ENCODE measurements at regions not wholly inside any gene's neighbourhood (a gene's known extent, or its start where the extent isn't known, plus 50 kb on each side); places are given as distances from the start of the nearest gene placed in this dataset.

- Histone ChIP-seq H3K9me3 (ENCODE audit: control insufficient read depth in 1 of 2, insufficient read depth in 1 of 2, low read length in 2 of 2) (peaks cover 0 to 3% of the 10 kb centered on the region in 2 experiments), H3K36me3 (ENCODE audit: insufficient read depth, low read length) (no peaks in the 10 kb centered on the region), H3K27me3 (ENCODE audit: control insufficient read depth in 1 of 2, insufficient read depth in 2 of 2, low read length in 2 of 2) (no peaks in the 10 kb centered on the region), H3K4me3 (ENCODE audit: low read length) (no peak overlapping the region), H3K4me1 (ENCODE audit: insufficient read depth, low read length) (no peaks in the 10 kb centered on the region), H3K27ac (ENCODE audit: low read depth in 1 of 2, low read length in 2 of 2) (no peak overlapping the region)
- POLR2A ChIA-PET = no interaction called here
- intact Hi-C loops (cut with DNase I, micrococcal nuclease) = no loop called here
- no peak overlapping the region for H3K4me3 Mint-ChIP-seq
- ATAC-seq (ENCODE audit: poor library complexity) (no peak), DNase-seq (no peak)
- CTCF ChIA-PET = no interaction called here
- peaks cover 4% of the 10 kb centered on the region for H3K9me3 Mint-ChIP-seq
- H3K4me1 Mint-ChIP-seq (ENCODE audit: low read depth) = no peaks in the 10 kb centered on the region
- TF ChIP-seq CTCF (IDR thresholded peaks at IDR 0.05) = no peak
- no peaks in the 10 kb centered on the region for H3K36me3 Mint-ChIP-seq (ENCODE audit: low read depth)
- H3K27me3 Mint-ChIP-seq = no peaks in the 10 kb centered on the region
- H3K27ac Mint-ChIP-seq = no peak overlapping the region
These were observed 429.9 kb downstream of the ADGRL2 start for GRCh38 chr1:82230667-82231066.

- Mint-ChIP-seq H3K4me1 (ENCODE audit: low read depth) (no peaks in the 10 kb centered on the region), H3K27ac (no peak overlapping the region), H3K36me3 (ENCODE audit: low read depth) (no peaks in the 10 kb centered on the region), H3K27me3 (no peaks in the 10 kb centered on the region), H3K4me3 (no peak overlapping the region), H3K9me3 (peaks cover 3% of the 10 kb centered on the region)
- H3K36me3 ChIP-seq (ENCODE audit: insufficient read depth, low read length) = no peaks in the 10 kb centered on the region
- intact Hi-C loops (cut with DNase I, micrococcal nuclease) = no loop called here
- ChIA-PET CTCF (no interaction called here), POLR2A (no interaction called here)
- no peaks in the 10 kb centered on the region for H3K9me3 ChIP-seq (ENCODE audit: control insufficient read depth in 1 of 2, insufficient read depth in 1 of 2, low read length in 2 of 2)
- no peak for ATAC-seq (ENCODE audit: poor library complexity)
- no peaks in the 10 kb centered on the region for H3K4me1 ChIP-seq (ENCODE audit: insufficient read depth, low read length)
- no peak overlapping the region for H3K4me3 ChIP-seq (ENCODE audit: low read length)
- no peak overlapping the region for H3K27ac ChIP-seq (ENCODE audit: low read depth in 1 of 2, low read length in 2 of 2)
- TF ChIP-seq CTCF (IDR thresholded peaks at IDR 0.05) = no peak
- no peak for DNase-seq
- no peaks in the 10 kb centered on the region for H3K27me3 ChIP-seq (ENCODE audit: control insufficient read depth in 1 of 2, insufficient read depth in 2 of 2, low read length in 2 of 2)
These were observed 426.8 kb downstream of the ADGRL2 start for GRCh38 chr1:82227306-82228095.

- H3K27me3 ChIP-seq (ENCODE audit: control insufficient read depth in 1 of 2, insufficient read depth in 2 of 2, low read length in 2 of 2) = no peaks in the 10 kb centered on the region
- no peaks in the 10 kb centered on the region for H3K27me3 Mint-ChIP-seq
- peaks cover 3% of the 10 kb centered on the region for H3K9me3 Mint-ChIP-seq
- intact Hi-C loops (cut with DNase I, micrococcal nuclease) = no loop called here
- H3K27ac ChIP-seq (ENCODE audit: low read depth in 1 of 2, low read length in 2 of 2) = no peak overlapping the region
- no peak overlapping the region for H3K4me3 Mint-ChIP-seq
- ChIA-PET CTCF (interaction anchor here (0.6 kb wide), 1 partner anchor 591 kb away, joined by 3 read pairs; no protein-coding TSS in a partner anchor), POLR2A (no interaction called here)
- H3K4me1 ChIP-seq (ENCODE audit: insufficient read depth, low read length) = no peaks in the 10 kb centered on the region
- no peak overlapping the region for H3K4me3 ChIP-seq (ENCODE audit: low read length)
- no peaks in the 10 kb centered on the region for H3K9me3 ChIP-seq (ENCODE audit: control insufficient read depth in 1 of 2, insufficient read depth in 1 of 2, low read length in 2 of 2)
- H3K4me1 Mint-ChIP-seq (ENCODE audit: low read depth) = no peaks in the 10 kb centered on the region
- no peak overlapping the region for H3K27ac Mint-ChIP-seq
- no peaks in the 10 kb centered on the region for H3K36me3 ChIP-seq (ENCODE audit: insufficient read depth, low read length)
- no peak for ATAC-seq (ENCODE audit: poor library complexity)
- DNase-seq = no peak
- TF ChIP-seq CTCF (IDR thresholded peaks at IDR 0.05) = no peak
- no peaks in the 10 kb centered on the region for H3K36me3 Mint-ChIP-seq (ENCODE audit: low read depth)
These were observed 425.4 kb downstream of the ADGRL2 start for GRCh38 chr1:82226186-82226505.
